Stimulated activated CD4-positive, alpha-beta T cell treated with anti-CD3 and anti-CD28 coated beads, Interleukin-4, amount 100 ng/mL, for 24 hours (primary cell): ENCODE measurements at regions not wholly inside any gene's neighbourhood (a gene's known extent, or its start where the extent isn't known, plus 50 kb on each side); places are given as distances from the start of the nearest gene placed in this dataset.

Experiments
- DNase-seq: peaks from one replicate; pipeline ENCODE4 v3.0.0-alpha.2; 2020

DNA sequence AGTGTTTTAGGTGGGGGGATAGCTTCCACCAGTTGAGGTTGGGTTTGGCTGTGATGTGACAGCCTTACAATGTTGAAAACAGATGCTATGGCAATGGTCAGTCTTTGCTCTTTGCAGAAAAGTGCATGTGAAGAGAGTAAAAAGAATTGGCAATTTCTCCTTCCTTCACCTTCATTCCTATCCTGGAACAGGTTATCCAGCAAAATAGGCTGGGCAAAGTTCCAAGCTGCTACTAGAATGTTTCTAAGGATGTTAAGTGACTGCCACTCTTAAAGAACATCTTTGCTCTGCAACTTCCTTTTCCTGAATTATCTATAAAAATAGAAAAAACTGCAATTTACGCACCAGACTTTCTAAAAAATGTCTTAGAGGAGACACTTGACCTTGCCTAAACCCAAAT lies 50.1 kb upstream of the MYCBP2 start:
- DNase-seq: no peak
